ENCODE measurements at regions not wholly inside any gene's neighbourhood (a gene's known extent, or its start where the extent isn't known, plus 50 kb on each side); places are given as distances from the start of the nearest gene placed in this dataset.

- Histone ChIP-seq H4K20me1 (ENCODE audit: insufficient read depth, low read length) (no peaks in the 10 kb centered on the region), H3K9ac (ENCODE audit: low read length) (no peak overlapping the region), H3K9me3 (ENCODE audit: low read length) (no peaks in the 10 kb centered on the region), H3K4me2 (ENCODE audit: low read length) (no peak overlapping the region), H3K27ac (ENCODE audit: low read depth, low read length, poor library complexity, severe bottlenecking) (no peak overlapping the region), H3K4me3 (ENCODE audit: low read depth, low read length, poor library complexity, severe bottlenecking) (no peak overlapping the region), H3K4me1 (ENCODE audit: insufficient read depth, low read length, severe bottlenecking) (no peaks in the 10 kb centered on the region), H3K9me2 (ENCODE audit: low read depth, low read length) (no peaks in the 10 kb centered on the region), H3K36me3 (ENCODE audit: insufficient read depth, low read length) (no peaks in the 10 kb centered on the region), H3K79me2 (ENCODE audit: insufficient read depth, low read length) (no peaks in the 10 kb centered on the region), H3K27me3 (ENCODE audit: insufficient read depth, low read length) (no peaks in the 10 kb centered on the region), H3F3A (ENCODE audit: insufficient read depth, low read length) (no peaks in the 10 kb centered on the region), H2AFZ (ENCODE audit: low read length) (no peak overlapping the region)
- TF ChIP-seq EZH2 (IDR thresholded peaks at IDR 0.05; ENCODE audit: borderline replicate concordance, low read length) (no peak), CTCF (IDR thresholded peaks at IDR 0.05; ENCODE audit: low read length) (no peak)
Observed at GRCh38 chr1:185459141-185459540, 142.1 kb upstream of the IVNS1ABP start.

GRCh38 chr1:185458670-185459069 lies 141.6 kb upstream of the IVNS1ABP start:
- H3K9me3 ChIP-seq (ENCODE audit: low read length) = no peaks in the 10 kb centered on the region
- H3K9me2 ChIP-seq (ENCODE audit: low read depth, low read length) = no peaks in the 10 kb centered on the region

GRCh38 chr1:185453496-185454192 lies 136.6 kb upstream of the IVNS1ABP start:
- no peaks in the 10 kb centered on the region for H3K9me3 ChIP-seq (ENCODE audit: low read length)
- no peak overlapping the region for H2AFZ ChIP-seq (ENCODE audit: low read length)
- H3K9ac ChIP-seq (ENCODE audit: low read length) = no peak overlapping the region
- H4K20me1 ChIP-seq (ENCODE audit: insufficient read depth, low read length) = no peaks in the 10 kb centered on the region
- TF ChIP-seq CTCF (IDR thresholded peaks at IDR 0.05; ENCODE audit: low read length) = no peak
- no peak for TF ChIP-seq EZH2 (IDR thresholded peaks at IDR 0.05; ENCODE audit: borderline replicate concordance, low read length)
- H3K79me2 ChIP-seq (ENCODE audit: insufficient read depth, low read length) = no peaks in the 10 kb centered on the region
- H3K4me3 ChIP-seq (ENCODE audit: low read depth, low read length, poor library complexity, severe bottlenecking) = no peak overlapping the region
- H3K36me3 ChIP-seq (ENCODE audit: insufficient read depth, low read length) = no peaks in the 10 kb centered on the region
- no peaks in the 10 kb centered on the region for H3K9me2 ChIP-seq (ENCODE audit: low read depth, low read length)
- no peak overlapping the region for H3K4me2 ChIP-seq (ENCODE audit: low read length)
- H3K27me3 ChIP-seq (ENCODE audit: insufficient read depth, low read length) = no peaks in the 10 kb centered on the region; the same call in 1 of the 2 replicates
- H3K27ac ChIP-seq (ENCODE audit: low read depth, low read length, poor library complexity, severe bottlenecking) = no peak overlapping the region
- no peaks in the 10 kb centered on the region for H3F3A ChIP-seq (ENCODE audit: insufficient read depth, low read length)
- H3K4me1 ChIP-seq (ENCODE audit: insufficient read depth, low read length, severe bottlenecking) = no peaks in the 10 kb centered on the region

More at GRCh38 chr1:185458670-185459069, 141.6 kb upstream of the IVNS1ABP start:
- Histone ChIP-seq H3K9ac (ENCODE audit: low read length) (no peak overlapping the region), H3K79me2 (ENCODE audit: insufficient read depth, low read length) (no peaks in the 10 kb centered on the region), H2AFZ (ENCODE audit: low read length) (no peak overlapping the region), H3F3A (ENCODE audit: insufficient read depth, low read length) (no peaks in the 10 kb centered on the region), H3K4me3 (ENCODE audit: low read depth, low read length, poor library complexity, severe bottlenecking) (no peak overlapping the region), H3K4me1 (ENCODE audit: insufficient read depth, low read length, severe bottlenecking) (no peaks in the 10 kb centered on the region), H4K20me1 (ENCODE audit: insufficient read depth, low read length) (no peaks in the 10 kb centered on the region), H3K4me2 (ENCODE audit: low read length) (no peak overlapping the region), H3K27ac (ENCODE audit: low read depth, low read length, poor library complexity, severe bottlenecking) (no peak overlapping the region), H3K36me3 (ENCODE audit: insufficient read depth, low read length) (no peaks in the 10 kb centered on the region), H3K27me3 (ENCODE audit: insufficient read depth, low read length) (no peaks in the 10 kb centered on the region)
- TF ChIP-seq CTCF (IDR thresholded peaks at IDR 0.05; ENCODE audit: low read length) = no peak
- no peak for TF ChIP-seq EZH2 (IDR thresholded peaks at IDR 0.05; ENCODE audit: borderline replicate concordance, low read length)
